ENCODE measurements at regions not wholly inside any gene's neighbourhood (a gene's known extent, or its start where the extent isn't known, plus 50 kb on each side); places are given as distances from the start of the nearest gene placed in this dataset.
A peak's percentile ranks its signal among the peaks of the same experiment; 100 is the strongest.

GRCh38 chr10:6755781-6756460 is 175.8 kb upstream of the PRKCQ start:
- Histone ChIP-seq H3K36me3 (ENCODE audit: control insufficient read depth in 2 of 2, insufficient read depth in 1 of 2, low read length in 2 of 2) (no peaks in the 10 kb centered on the region), H3K4me3 (ENCODE audit: low read depth, low read length) (no peak overlapping the region), H3K27ac (ENCODE audit: extremely low read depth, low read depth, low read length) (no peak overlapping the region), H3K9me3 (ENCODE audit: control insufficient read depth, insufficient read depth, low read depth, low read length) (no peaks in the 10 kb centered on the region), H3K4me1 (ENCODE audit: control insufficient read depth, insufficient read depth, low read length) (no peaks in the 10 kb centered on the region)
- POLR2A ChIA-PET: no interaction called here
- CTCF ChIA-PET: no interaction called here
- TF ChIP-seq PRDM6 (tag by site-specific recombination; IDR thresholded peaks at IDR 0.05) (peak; percentile 86), ZNF26 (tag by site-specific recombination; IDR thresholded peaks at IDR 0.05) (no peak), ZNF302 (tag by site-specific recombination; IDR thresholded peaks at IDR 0.05; ENCODE audit: low read depth) (no peak), ZNF629 (tag by site-specific recombination; IDR thresholded peaks at IDR 0.05) (0 out of 2 replicates have a peak, but pooled peaks have one; percentile 17), ZBTB20 (tag by site-specific recombination; IDR thresholded peaks at IDR 0.05) (0 out of 2 replicates have a peak, but pooled peaks have one; percentile 42), ZNF362 (tag by site-specific recombination; IDR thresholded peaks at IDR 0.05) (peak; percentile 49; the same call in 1 of the 2 replicates)

GRCh38 chr10:6753644-6754043 is 173.6 kb upstream of the PRKCQ start:
- no peaks in the 10 kb centered on the region for H3K9me3 ChIP-seq (ENCODE audit: control insufficient read depth, insufficient read depth, low read depth, low read length)
- H3K4me1 ChIP-seq (ENCODE audit: control insufficient read depth, insufficient read depth, low read length): no peaks in the 10 kb centered on the region
- TF ChIP-seq ZNF239 (tag by site-specific recombination; IDR thresholded peaks at IDR 0.05) (no peak), GFI1B (tag by site-specific recombination; IDR thresholded peaks at IDR 0.05) (no peak), ZNF785 (tag by site-specific recombination; IDR thresholded peaks at IDR 0.05) (no peak), ZNF660 (tag by site-specific recombination; IDR thresholded peaks at IDR 0.05) (no peak), ZNF600 (tag by site-specific recombination; IDR thresholded peaks at IDR 0.05) (no peak), PRDM10 (tag by site-specific recombination; IDR thresholded peaks at IDR 0.05) (no peak), ZBTB11 (tag by site-specific recombination; conservative IDR thresholded peaks at IDR 0.05; ENCODE audit: low read depth) (no peak), ZNF555 (tag by site-specific recombination; conservative IDR thresholded peaks at IDR 0.05) (no peak), ZNF311 (tag by site-specific recombination; IDR thresholded peaks at IDR 0.05; ENCODE audit: borderline replicate concordance) (no peak), ZNF645 (tag by site-specific recombination; IDR thresholded peaks at IDR 0.05) (no peak), PBX3 (CRISPR knock-in tag; IDR thresholded peaks at IDR 0.05) (no peak)
- no peak overlapping the region for H3K4me3 ChIP-seq (ENCODE audit: low read depth, low read length)
- no peak overlapping the region for H3K27ac ChIP-seq (ENCODE audit: extremely low read depth, low read depth, low read length)
- H3K36me3 ChIP-seq (ENCODE audit: control insufficient read depth in 2 of 2, insufficient read depth in 1 of 2, low read length in 2 of 2): no peaks in the 10 kb centered on the region
- CTCF ChIA-PET: interaction anchor here (0.7 kb wide), 1 partner anchor 1047 kb away, joined by 3 read pairs; no protein-coding TSS in a partner anchor
- POLR2A ChIA-PET: no interaction called here

All from HEK293 (cell line).